BLaER1 treated with 17β-estradiol and CSF1 and Interleukin-3, amounts not matched to agents 10 nM and 100 nM (cell line): ENCODE measurements at regions not wholly inside any gene's neighbourhood (a gene's known extent, or its start where the extent isn't known, plus 50 kb on each side); places are given as distances from the start of the nearest gene placed in this dataset.

Source experiments
- H3K27ac ChIP-seq, 11 experiments: shearing (Covaris generic); formaldehyde crosslinking; 2 replicates each; pipeline ENCODE4 v1.8.1; 2022
- H3K27me3 ChIP-seq, 11 experiments: shearing (Covaris generic); formaldehyde crosslinking; 2 replicates each; pipeline ENCODE4 v1.8.1; 2022
- H3K36me3 ChIP-seq, 11 experiments: shearing (Covaris generic); formaldehyde crosslinking; 2 replicates each; pipeline ENCODE4 v1.8.1; 2022
- H3K4me1 ChIP-seq, 10 experiments: shearing (Covaris generic); formaldehyde crosslinking; 2 replicates each; pipeline ENCODE4 v1.8.1; 2022
- H3K4me2 ChIP-seq, 11 experiments: shearing (Covaris generic); formaldehyde crosslinking; 2 replicates each; pipeline ENCODE4 v1.8.1; 2022
- H3K4me3 ChIP-seq, 10 experiments: shearing (Covaris generic); formaldehyde crosslinking; 2 replicates each; pipeline ENCODE4 v1.8.1; 2022
- H3K9ac ChIP-seq, 11 experiments: shearing (Covaris generic); formaldehyde crosslinking; 2 replicates each; pipeline ENCODE4 v1.8.1; 2022
- H3K9me3 ChIP-seq, 11 experiments: shearing (Covaris generic); formaldehyde crosslinking; replicated peaks in 1 of 11; 2 replicates each; pipeline ENCODE4 v1.8.1; 2022
- H4K20me1 ChIP-seq, 11 experiments: shearing (Covaris generic); formaldehyde crosslinking; 2 replicates each; pipeline ENCODE4 v1.8.1; 2022
- Cebpa-rat ChIP-seq, 11 experiments: shearing (Covaris generic); IDR thresholded peaks; 2 replicates each; pipeline ENCODE4 v1.8.1; 2022

DNA sequence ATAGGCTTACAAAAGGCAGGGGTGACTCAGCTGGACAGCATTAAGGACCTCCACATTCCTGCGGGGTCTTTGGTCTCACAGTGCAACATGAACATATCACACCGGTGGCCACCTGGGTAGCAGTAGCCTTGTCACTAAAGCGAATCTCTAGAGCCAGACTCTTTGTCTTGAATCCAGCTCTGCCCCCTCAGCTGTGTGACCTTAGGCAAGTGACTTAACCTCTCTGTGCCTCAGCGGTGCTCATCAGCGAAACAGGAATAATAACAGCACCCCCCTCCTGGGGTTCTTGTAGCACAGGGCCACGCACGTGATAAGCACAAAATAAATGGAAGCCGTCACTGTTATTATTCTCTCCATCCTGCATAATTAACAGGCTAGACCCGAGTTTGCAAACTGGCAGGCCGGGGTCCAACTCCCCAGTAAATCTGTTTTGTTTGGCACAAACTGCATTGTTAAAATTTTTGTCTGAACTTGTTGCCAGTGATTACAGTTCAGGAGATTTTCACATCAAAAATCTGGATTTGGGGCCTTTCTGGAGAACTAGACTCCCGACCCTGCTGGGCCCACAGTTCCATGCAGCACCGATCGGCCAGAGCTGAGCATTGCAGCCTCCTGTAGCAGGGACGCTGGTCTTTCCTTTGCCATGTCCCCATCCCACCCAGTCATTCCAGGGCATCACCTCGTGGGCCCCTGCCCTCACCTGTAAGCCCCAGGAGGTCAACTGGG lies 174.8 kb downstream of the PHETA1 start:
- TF ChIP-seq Cebpa-rat (IDR thresholded peaks at IDR 0.05): no peak
- H4K20me1 ChIP-seq: no peaks in the 10 kb centered on the region
- H3K4me1 ChIP-seq: peaks cover 0 to 16% (median 2%) of the 10 kb centered on the region in 10 experiments; a peak in 9 of 20 replicates
- 0 out of 22 replicates have a peak, but pooled peaks cover 0 to 3% (median 0%) of the 10 kb centered on the region in 11 experiments for H3K9me3 ChIP-seq
- no peak overlapping the region for H3K9ac ChIP-seq
- no peak overlapping the region for H3K4me2 ChIP-seq
- H3K27ac ChIP-seq: no peak overlapping the region
- H3K4me3 ChIP-seq: no peak overlapping the region
- no peaks in the 10 kb centered on the region for H3K27me3 ChIP-seq
- no peaks in the 10 kb centered on the region for H3K36me3 ChIP-seq

DNA sequence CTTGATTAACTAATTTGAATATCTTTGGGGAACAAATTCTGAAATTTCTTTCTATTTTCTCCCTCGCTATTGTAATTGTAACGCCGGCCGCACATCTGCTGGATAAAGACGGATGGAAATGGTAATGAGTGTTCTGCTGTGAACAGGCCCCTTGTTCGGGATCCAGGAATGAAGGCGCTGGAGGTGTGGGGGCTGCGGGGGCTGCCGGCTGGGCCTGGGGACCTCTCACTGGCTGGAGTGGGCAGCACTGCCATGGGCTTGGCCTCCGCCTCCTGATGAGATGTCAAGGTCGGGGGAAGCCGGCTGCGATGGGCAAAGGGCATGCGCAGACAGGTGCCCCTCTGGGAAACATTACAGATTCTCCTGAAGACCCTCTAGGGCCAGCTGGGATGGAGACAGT lies 175.4 kb downstream of the PHETA1 start:
- no peaks in the 10 kb centered on the region for H3K27me3 ChIP-seq
- H3K4me1 ChIP-seq: peaks cover 0 to 16% (median 2%) of the 10 kb centered on the region in 10 experiments; a peak in 9 of 20 replicates
- no peak for TF ChIP-seq Cebpa-rat (IDR thresholded peaks at IDR 0.05)
- H3K36me3 ChIP-seq: no peaks in the 10 kb centered on the region
- no peak overlapping the region for H3K9ac ChIP-seq
- no peak overlapping the region for H3K4me2 ChIP-seq
- H3K4me3 ChIP-seq: no peak overlapping the region
- 0 out of 22 replicates have a peak, but pooled peaks cover 0 to 3% (median 0%) of the 10 kb centered on the region in 11 experiments for H3K9me3 ChIP-seq
- no peaks in the 10 kb centered on the region for H4K20me1 ChIP-seq
- no peak overlapping the region for H3K27ac ChIP-seq

DNA sequence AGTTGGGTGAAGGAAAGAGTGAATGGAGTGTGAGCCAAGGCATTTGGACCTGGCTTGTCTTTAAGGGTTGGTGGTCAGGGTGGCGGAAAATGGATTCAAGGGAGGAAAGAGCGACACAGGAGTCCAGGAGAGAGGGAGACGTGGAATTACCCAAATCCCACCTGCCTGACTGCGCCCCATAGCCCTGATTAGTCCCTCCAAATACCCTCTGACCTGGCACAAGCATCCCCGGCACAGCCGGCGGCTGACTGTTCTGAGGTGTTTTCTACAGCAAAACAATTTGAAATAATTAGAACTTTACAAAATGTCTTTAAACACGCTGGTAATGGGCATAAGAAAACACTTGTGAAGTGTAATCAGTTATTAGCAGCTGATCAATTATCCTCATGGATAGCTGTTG lies 175.8 kb downstream of the PHETA1 start:
- peaks cover 0 to 16% (median 2%) of the 10 kb centered on the region in 10 experiments; a peak in 9 of 20 replicates for H3K4me1 ChIP-seq
- no peak for TF ChIP-seq Cebpa-rat (IDR thresholded peaks at IDR 0.05)

DNA sequence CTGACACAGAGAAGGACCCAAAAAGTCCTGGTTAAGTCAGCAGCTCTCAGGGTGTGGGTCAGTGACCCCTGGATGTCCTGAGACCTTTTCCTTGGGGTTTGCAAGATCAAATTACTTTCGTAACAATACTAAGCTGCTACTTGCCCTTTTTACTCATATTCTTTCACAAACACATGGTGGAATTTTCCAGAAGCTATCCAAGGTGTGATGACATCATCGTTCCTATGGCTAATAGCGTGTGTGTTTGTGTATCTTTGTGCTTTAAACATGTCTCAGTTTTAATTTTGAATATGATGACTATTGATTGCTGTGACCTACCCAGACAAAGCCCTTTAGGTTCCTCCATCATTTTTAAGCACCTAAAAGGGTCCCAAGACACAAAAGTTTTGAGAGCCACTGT lies 176.2 kb downstream of the PHETA1 start:
- no peaks in the 10 kb centered on the region for H4K20me1 ChIP-seq
- H3K9ac ChIP-seq: no peak overlapping the region
- no peaks in the 10 kb centered on the region for H3K27me3 ChIP-seq
- H3K4me2 ChIP-seq: no peak overlapping the region
- H3K4me1 ChIP-seq: peaks cover 0 to 16% (median 2%) of the 10 kb centered on the region in 10 experiments; a peak in 9 of 20 replicates
- no peak for TF ChIP-seq Cebpa-rat (IDR thresholded peaks at IDR 0.05)
- no peaks in the 10 kb centered on the region for H3K36me3 ChIP-seq
- 0 out of 22 replicates have a peak, but pooled peaks cover 0 to 3% (median 0%) of the 10 kb centered on the region in 11 experiments for H3K9me3 ChIP-seq
- no peak overlapping the region for H3K4me3 ChIP-seq
- H3K27ac ChIP-seq: no peak overlapping the region

More for the DNA sequence above, 175.8 kb downstream of the PHETA1 start:
- Histone ChIP-seq H4K20me1 (no peaks in the 10 kb centered on the region), H3K27me3 (no peaks in the 10 kb centered on the region), H3K4me2 (no peak overlapping the region), H3K9ac (no peak overlapping the region), H3K9me3 (0 out of 22 replicates have a peak, but pooled peaks cover 0 to 3% (median 0%) of the 10 kb centered on the region in 11 experiments), H3K27ac (no peak overlapping the region), H3K36me3 (no peaks in the 10 kb centered on the region), H3K4me3 (no peak overlapping the region)

DNA sequence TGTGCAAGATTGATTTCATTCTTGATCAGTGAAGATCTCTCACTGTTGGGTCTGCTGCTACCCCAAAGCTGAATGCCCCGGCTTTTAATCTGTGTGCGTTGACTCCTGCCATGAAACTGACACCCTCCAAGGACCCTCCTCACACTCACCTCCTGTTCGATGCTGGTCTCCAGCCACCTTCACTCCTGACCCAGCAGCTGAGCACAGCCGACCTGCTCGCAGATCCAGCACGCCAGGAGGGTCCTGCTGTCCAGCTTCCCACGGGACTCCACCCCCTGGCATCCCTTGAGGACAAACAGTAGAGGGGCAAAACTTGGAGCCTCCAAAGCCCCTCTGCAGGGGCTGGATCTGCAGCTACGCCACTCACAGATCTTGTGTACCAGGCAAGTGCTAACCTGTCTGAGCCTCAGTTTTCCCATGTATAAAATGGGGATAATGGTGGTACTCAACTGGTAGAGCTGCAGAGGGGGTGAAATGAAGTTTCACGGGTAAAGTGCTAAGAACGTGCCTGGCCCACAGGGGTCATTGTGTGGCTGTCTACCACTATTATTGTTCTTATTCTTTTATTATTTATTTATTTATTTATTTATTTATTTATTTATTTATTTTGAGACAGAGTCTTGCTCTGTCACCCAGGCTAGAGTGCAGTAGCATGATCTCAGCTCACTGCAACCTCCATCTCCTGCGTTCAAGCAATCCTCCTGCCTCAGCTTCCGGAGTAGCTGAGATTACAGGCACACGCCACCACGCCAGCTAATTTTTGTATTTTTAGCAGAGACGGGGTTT lies 178.0 kb downstream of the PHETA1 start:
- no peak overlapping the region for H3K9ac ChIP-seq
- no peak for TF ChIP-seq Cebpa-rat (IDR thresholded peaks at IDR 0.05)
- no peak overlapping the region for H3K27ac ChIP-seq
- no peaks in the 10 kb centered on the region for H3K27me3 ChIP-seq
- no peak overlapping the region for H3K4me2 ChIP-seq
- peaks cover 0 to 8% (median 0%) of the 10 kb centered on the region in 10 experiments; a peak in 4 of 20 replicates for H3K4me1 ChIP-seq
- no peaks in the 10 kb centered on the region for H4K20me1 ChIP-seq
- no peak overlapping the region for H3K4me3 ChIP-seq
- 0 out of 22 replicates have a peak, but pooled peaks cover 0 to 3% (median 0%) of the 10 kb centered on the region in 11 experiments for H3K9me3 ChIP-seq
- no peaks in the 10 kb centered on the region for H3K36me3 ChIP-seq

DNA sequence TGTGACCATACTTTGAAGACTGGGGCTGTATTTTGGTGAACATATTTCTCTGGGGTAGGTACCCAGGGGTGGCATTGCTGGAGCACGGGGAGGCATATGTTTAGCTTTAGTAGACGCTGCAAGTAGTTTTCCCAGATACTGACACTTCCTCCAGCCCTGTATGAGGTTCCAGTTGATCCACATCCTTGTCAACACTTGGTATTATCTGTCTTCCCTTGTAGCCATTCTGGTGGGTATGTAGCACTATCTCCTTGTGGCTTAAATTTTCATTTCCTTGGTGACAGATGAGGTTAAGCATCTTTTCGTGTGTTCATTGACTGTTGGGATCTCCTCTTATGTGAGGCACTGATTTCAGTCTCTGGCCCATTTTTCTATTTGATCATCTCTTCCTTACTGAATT lies 179.1 kb downstream of the PHETA1 start:
- H3K4me1 ChIP-seq: peaks cover 0 to 7% (median 0%) of the 10 kb centered on the region in 10 experiments; a peak in 4 of 20 replicates
- H3K9ac ChIP-seq: no peak overlapping the region
- H3K4me2 ChIP-seq: no peak overlapping the region
- no peaks in the 10 kb centered on the region for H3K27me3 ChIP-seq
- H4K20me1 ChIP-seq: no peaks in the 10 kb centered on the region; a peak in 1 of 22 replicates
- H3K9me3 ChIP-seq: 0 out of 22 replicates have a peak, but pooled peaks cover 0 to 3% (median 0%) of the 10 kb centered on the region in 11 experiments
- H3K4me3 ChIP-seq: no peak overlapping the region
- TF ChIP-seq Cebpa-rat (IDR thresholded peaks at IDR 0.05): no peak
- no peak overlapping the region for H3K27ac ChIP-seq
- no peaks in the 10 kb centered on the region for H3K36me3 ChIP-seq

DNA sequence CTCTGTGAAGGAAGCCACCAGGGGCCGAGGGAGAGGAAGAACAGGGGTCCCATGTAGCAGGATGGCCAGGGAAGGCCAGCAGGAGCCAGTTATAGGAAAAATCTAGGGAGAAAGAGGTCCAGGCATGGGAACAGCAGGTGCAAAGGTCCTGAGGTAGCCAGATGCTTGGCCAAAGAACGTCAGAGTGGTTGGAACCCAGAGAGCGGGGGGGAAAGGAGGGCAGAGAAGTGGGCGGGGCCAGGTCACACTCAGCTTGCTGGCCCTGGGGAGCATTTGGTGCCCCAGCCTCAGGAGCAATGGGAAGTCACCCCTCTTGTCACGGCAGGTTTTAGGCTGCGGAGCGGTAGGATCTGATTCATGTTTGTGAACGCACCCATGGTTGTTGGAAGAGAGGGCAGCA lies 180.5 kb downstream of the PHETA1 start:
- 0 out of 22 replicates have a peak, but pooled peaks cover 0 to 3% (median 0%) of the 10 kb centered on the region in 11 experiments for H3K9me3 ChIP-seq

DNA sequence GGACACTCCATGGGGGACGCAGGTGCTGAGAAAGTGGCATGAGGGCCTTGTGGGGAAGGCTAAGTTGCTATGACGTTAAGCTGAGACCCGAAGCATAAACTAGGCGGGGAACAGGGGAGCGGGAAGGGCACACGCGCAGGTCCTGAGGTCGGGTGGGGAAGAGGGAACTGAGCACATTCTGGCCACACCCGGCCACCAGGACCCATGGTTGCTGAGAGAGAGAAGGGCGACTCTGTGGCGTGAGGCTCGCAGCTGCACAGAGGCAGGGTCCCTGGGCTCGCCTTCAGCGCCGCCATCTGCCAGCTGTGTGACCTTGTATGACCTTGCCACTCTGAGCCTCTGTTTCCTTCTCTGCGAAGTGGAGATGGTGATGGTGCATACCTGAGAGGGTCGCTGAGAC lies 182.5 kb downstream of the PHETA1 start:
- Histone ChIP-seq H3K9me3 (0 out of 22 replicates have a peak, but pooled peaks cover 0 to 3% (median 0%) of the 10 kb centered on the region in 11 experiments), H3K4me2 (peak overlapping the region in 3 of 11 experiments; percentile 4 to 17 (median 7); a peak in 2 of 22 replicates), H3K4me1 (peaks cover 0 to 14% (median 2%) of the 10 kb centered on the region in 10 experiments; a peak in 13 of 20 replicates), H3K4me3 (no peak overlapping the region), H3K9ac (no peak overlapping the region), H3K27ac (no peak overlapping the region), H3K36me3 (no peaks in the 10 kb centered on the region), H3K27me3 (peaks cover 0 to 8% (median 3%) of the 10 kb centered on the region in 11 experiments; a peak in 15 of 22 replicates), H4K20me1 (no peaks in the 10 kb centered on the region; a peak in 1 of 22 replicates)
- no peak for TF ChIP-seq Cebpa-rat (IDR thresholded peaks at IDR 0.05)

More for the DNA sequence above, 180.5 kb downstream of the PHETA1 start:
- Histone ChIP-seq H3K9ac (no peak overlapping the region), H3K4me2 (no peak overlapping the region), H3K36me3 (no peaks in the 10 kb centered on the region), H4K20me1 (no peaks in the 10 kb centered on the region; a peak in 1 of 22 replicates), H3K27me3 (no peaks in the 10 kb centered on the region), H3K27ac (no peak overlapping the region), H3K4me1 (peaks cover 0 to 7% (median 0%) of the 10 kb centered on the region in 10 experiments; a peak in 4 of 20 replicates), H3K4me3 (no peak overlapping the region)
- no peak for TF ChIP-seq Cebpa-rat (IDR thresholded peaks at IDR 0.05)

DNA sequence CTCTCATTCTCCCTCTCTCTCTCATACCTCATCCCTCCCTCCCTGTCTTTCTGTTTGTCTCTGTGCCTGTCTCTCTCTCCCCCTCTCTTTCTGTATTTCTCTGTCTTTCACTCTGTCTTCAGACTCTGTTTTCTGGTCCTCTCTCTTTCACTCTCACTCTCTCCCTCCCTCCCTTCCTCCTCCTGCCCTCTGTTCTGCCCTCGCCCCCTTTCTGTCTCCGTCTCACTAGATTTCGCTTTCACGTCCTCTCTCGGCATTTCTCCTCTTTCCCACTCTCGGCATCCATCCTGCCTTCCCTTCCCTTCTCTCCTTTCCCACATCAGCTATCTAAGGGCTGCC lies 183.0 kb downstream of the PHETA1 start:
- Histone ChIP-seq H4K20me1 (no peaks in the 10 kb centered on the region; a peak in 1 of 22 replicates), H3K27ac (no peak overlapping the region), H3K4me2 (peak overlapping the region in 1 of 11 experiments; percentile 7; a peak in 1 of 22 replicates), H3K4me3 (no peak overlapping the region), H3K36me3 (no peaks in the 10 kb centered on the region), H3K27me3 (peaks cover under 1 to 13% (median 7%) of the 10 kb centered on the region in 11 experiments; a peak in 18 of 22 replicates), H3K4me1 (peaks cover 5 to 19% (median 7%) of the 10 kb centered on the region in 10 experiments; a peak in 14 of 20 replicates), H3K9ac (no peak overlapping the region), H3K9me3 (0 out of 22 replicates have a peak, but pooled peaks cover 0 to 3% (median 0%) of the 10 kb centered on the region in 11 experiments)
- TF ChIP-seq Cebpa-rat (IDR thresholded peaks at IDR 0.05): no peak
